Stomach (tissue), 8 donors: ENCODE measurements at regions not wholly inside any gene's neighbourhood (a gene's known extent, or its start where the extent isn't known, plus 50 kb on each side); places are given as distances from the start of the nearest gene placed in this dataset.

Source experiments
- DNase-seq, 2 donors: peaks; one replicate each; pipeline versions ENCODE4 v3.0.0 to v3.0.0-alpha.2; 2013 to 2019
- H3K27ac ChIP-seq, 5 donors: fragments of 200-600 bp in 4 of 5; sonication (generic) in 4 of 5; one replicate each; pipeline ENCODE4 v1.5.1; 2013 to 2019; ENCODE audit warnings: mild to moderate bottlenecking in 1 of 5, moderate library complexity in 1 of 5
- H3K27me3 ChIP-seq, 3 donors: fragments of 200-600 bp; sonication (generic); one replicate each; pipeline ENCODE4 v1.5.1; 2017 to 2019; ENCODE audit warnings: mixed run types in 1 of 3
- H3K36me3 ChIP-seq, 4 donors: fragments of 200-600 bp; sonication (generic); 1 replicate in 3 of 4; 2 replicates in 1 of 4; pipeline ENCODE4 v1.5.1; 2016 to 2019
- H3K4me1 ChIP-seq, 4 donors: fragments of 200-600 bp; sonication (generic); one replicate each; pipeline ENCODE4 v1.5.1; 2016 to 2019
- H3K4me3 ChIP-seq, 4 donors: fragments of 200-600 bp; sonication (generic) in 3 of 4; one replicate each; pipeline ENCODE4 v1.5.1; 2016 to 2019; ENCODE audit warnings: mild to moderate bottlenecking in 1 of 4
- H3K9me3 ChIP-seq, 4 donors: fragments of 200-600 bp; sonication (generic); one replicate each; pipeline ENCODE4 v1.5.1; 2016 to 2019
- EP300 ChIP-seq: sonication (generic); formaldehyde crosslinking; IDR thresholded peaks from one replicate; pipeline ENCODE4 v1.6.1; 2017; ENCODE audit warnings: antibody characterized with exemption
- POLR2A ChIP-seq, 4 donors: fragments of 450-650 bp; IDR thresholded peaks; one replicate each; pipeline ENCODE4 v1.6.1; 2016; ENCODE audit warnings: antibody characterized with exemption in 4 of 4, control low read depth in 2 of 4, mild to moderate bottlenecking in 1 of 4, moderate library complexity in 1 of 4
- POLR2AphosphoS5 ChIP-seq, 3 donors: sonication (generic); formaldehyde crosslinking; IDR thresholded peaks; one replicate each; pipeline ENCODE4 v1.6.1; 2016; ENCODE audit warnings: antibody characterized with exemption in 3 of 3
- WGBS, 5 donors: extraction: QIAGEN DNeasy Blood & Tissue Kit in 3 of 5; methylation state at CpG; one replicate each; pipeline versions ENCODE4 v1.1.5 to v1.1.7; 2013 to 2018; 5-methylcytosine and 5-hydroxymethylcytosine counted together
- intact Hi-C: fragments of 100-400 bp; cut with DNase I; formaldehyde crosslinking; loops from one replicate; pipeline ENCODE4 v1.15.1; 2023; ENCODE audit warnings: low total_unique reads
- TF ChIP-seq, protein P1 (sequence below), 7 experiments: fragments of 450-650 bp in 4 of 7; fragments of 200-600 bp in 3 of 7; sonication (generic) in 3 of 7; IDR thresholded peaks; one replicate each; pipeline ENCODE4 v1.5.1; 2016 to 2019; ENCODE audit warnings: antibody characterized with exemption in 7 of 7, control low read depth in 2 of 7, mild to moderate bottlenecking in 1 of 7
- donor health status: healthy with polysubstance abuse.
- donor health status: Bipolar disorder and iron deficiency.
- donor health status: healthy.

DNA sequence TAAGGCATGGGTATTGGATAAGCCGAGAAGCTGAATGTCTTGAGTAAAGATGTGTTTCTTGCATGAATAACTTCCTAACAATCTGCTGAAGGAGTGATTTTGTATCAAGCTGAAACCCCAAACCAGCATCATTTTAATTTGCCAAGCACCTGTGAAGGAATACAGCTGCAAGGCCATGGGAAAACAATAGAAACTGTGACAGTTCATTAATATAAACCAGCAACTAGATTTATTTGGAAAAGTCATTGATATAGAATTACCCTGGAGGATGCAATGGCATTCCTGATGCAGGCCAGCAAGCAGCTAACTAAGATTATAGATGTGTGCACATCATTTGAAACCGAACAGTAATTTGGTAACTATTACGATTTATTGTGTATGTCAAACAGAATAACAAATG, 155.7 kb upstream of the TCF4 start:
- Histone ChIP-seq H3K27me3 (no peaks in the 10 kb centered on the region), H3K36me3 (no peaks in the 10 kb centered on the region), H3K27ac (no peak overlapping the region), H3K4me1 (no peaks in the 10 kb centered on the region), H3K9me3 (no peaks in the 10 kb centered on the region), H3K4me3 (no peak overlapping the region)
- intact Hi-C loops, result no loop called here
- 82 to 91% (median 85%) methylated on average over 3 of the region's 3 CpGs for WGBS, 5 donors
- TF ChIP-seq EP300, result no peak
- TF ChIP-seq POLR2AphosphoS5 (IDR thresholded peaks at IDR 0.05), result no peak
- TF ChIP-seq, protein P1, sequence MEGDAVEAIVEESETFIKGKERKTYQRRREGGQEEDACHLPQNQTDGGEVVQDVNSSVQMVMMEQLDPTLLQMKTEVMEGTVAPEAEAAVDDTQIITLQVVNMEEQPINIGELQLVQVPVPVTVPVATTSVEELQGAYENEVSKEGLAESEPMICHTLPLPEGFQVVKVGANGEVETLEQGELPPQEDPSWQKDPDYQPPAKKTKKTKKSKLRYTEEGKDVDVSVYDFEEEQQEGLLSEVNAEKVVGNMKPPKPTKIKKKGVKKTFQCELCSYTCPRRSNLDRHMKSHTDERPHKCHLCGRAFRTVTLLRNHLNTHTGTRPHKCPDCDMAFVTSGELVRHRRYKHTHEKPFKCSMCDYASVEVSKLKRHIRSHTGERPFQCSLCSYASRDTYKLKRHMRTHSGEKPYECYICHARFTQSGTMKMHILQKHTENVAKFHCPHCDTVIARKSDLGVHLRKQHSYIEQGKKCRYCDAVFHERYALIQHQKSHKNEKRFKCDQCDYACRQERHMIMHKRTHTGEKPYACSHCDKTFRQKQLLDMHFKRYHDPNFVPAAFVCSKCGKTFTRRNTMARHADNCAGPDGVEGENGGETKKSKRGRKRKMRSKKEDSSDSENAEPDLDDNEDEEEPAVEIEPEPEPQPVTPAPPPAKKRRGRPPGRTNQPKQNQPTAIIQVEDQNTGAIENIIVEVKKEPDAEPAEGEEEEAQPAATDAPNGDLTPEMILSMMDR (IDR thresholded peaks at IDR 0.05), result no peak
- TF ChIP-seq POLR2A (IDR thresholded peaks at IDR 0.05), result no peak
- DNase-seq, result no peak

DNA sequence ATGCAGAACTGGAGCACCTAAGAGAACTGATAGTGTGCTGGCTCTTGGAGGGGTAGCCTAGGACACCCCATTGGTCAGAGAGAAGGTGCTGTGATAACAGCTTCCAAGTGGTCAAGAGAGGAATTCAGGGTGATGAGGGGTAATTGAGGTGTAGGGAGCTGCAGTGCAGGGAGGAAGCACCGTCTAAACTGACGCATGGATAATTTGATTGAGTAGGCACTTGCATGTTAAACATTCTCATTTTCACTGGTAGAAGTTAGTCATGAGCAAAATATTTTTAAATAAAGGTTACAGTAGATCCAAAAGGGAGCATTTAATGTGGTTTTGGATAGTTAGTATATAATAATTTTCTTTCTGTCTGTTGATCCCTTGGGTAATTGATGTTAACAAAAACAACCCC, 155.1 kb upstream of the TCF4 start:
- no peak for DNase-seq
- H3K36me3 ChIP-seq, result no peaks in the 10 kb centered on the region
- no peaks in the 10 kb centered on the region for H3K27me3 ChIP-seq
- H3K4me1 ChIP-seq, result no peaks in the 10 kb centered on the region
- 75 to 86% (median 83%) methylated on average over 2 of the region's 2 CpGs for WGBS, 5 donors
- H3K9me3 ChIP-seq, result no peaks in the 10 kb centered on the region
- no peak overlapping the region for H3K27ac ChIP-seq
- H3K4me3 ChIP-seq, result no peak overlapping the region
- intact Hi-C loops, result no loop called here
- TF ChIP-seq, protein P1 (IDR thresholded peaks at IDR 0.05), result no peak
- no peak for TF ChIP-seq POLR2A (IDR thresholded peaks at IDR 0.05)
- TF ChIP-seq POLR2AphosphoS5 (IDR thresholded peaks at IDR 0.05), result no peak
- TF ChIP-seq EP300, result no peak

DNA sequence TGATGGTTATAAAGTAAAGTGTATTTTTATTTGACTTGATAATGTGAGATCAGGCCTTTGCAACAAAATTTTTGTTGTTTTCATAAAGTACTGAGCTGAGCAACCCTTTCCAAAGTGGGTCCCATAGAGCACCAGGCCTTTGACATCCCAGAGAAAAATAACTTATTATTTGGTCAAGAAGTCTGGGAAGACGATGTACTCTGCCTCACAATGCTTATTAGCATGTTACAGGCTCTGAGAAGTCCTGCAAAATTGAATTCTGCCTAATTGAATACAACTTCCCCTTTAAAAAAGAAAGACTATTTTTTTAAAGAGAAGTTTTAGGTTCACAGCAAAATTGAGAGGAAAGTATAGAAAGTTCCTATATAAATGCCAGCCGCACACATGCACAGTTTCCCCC, 151.5 kb upstream of the TCF4 start:
- no peak for TF ChIP-seq EP300
- no peak for TF ChIP-seq POLR2A (IDR thresholded peaks at IDR 0.05)
- TF ChIP-seq, protein P1 (IDR thresholded peaks at IDR 0.05), result no peak
- no peak for TF ChIP-seq POLR2AphosphoS5 (IDR thresholded peaks at IDR 0.05)
- no peak for DNase-seq
- intact Hi-C loops, result no loop called here
- Histone ChIP-seq H3K4me1 (no peaks in the 10 kb centered on the region), H3K27ac (no peak overlapping the region), H3K4me3 (no peak overlapping the region), H3K36me3 (no peaks in the 10 kb centered on the region), H3K27me3 (no peaks in the 10 kb centered on the region), H3K9me3 (no peaks in the 10 kb centered on the region)
- WGBS, 5 donors, result 27 to 83% (median 50%) methylated on average over 2 of the region's 2 CpGs

DNA sequence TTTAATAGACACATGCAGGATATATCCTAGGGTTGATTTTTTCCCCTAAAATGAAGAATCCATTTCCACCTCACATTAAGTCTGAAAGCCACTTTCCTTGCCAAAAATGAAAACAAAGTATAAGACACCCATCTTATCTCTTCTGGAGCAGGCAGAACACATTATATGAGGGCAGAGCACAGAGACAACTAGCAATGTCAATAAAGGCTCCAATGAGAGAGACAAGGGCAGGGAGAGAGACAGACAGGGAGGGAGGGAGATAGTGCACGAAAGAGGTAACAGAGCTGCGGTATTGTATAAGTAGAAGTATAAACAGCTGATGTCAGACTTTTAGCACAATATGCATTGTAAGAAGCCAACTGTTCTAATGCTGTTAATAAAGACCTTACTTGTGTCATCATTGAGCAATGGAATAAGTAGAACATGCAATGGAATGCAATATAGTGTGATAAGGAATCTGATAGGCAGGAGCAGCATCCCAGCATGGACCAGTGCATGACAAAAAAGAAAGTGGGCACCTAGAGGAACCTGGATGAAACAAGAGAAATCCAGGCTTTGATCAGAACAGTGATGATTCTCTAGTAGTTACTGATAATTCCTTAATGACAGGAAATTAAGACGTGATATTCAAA, 150.6 kb upstream of the TCF4 start:
- 57 to 79% (median 71%) methylated on average over 3 of the region's 3 CpGs for WGBS, 5 donors

More for the DNA sequence above, 150.6 kb upstream of the TCF4 start:
- intact Hi-C loops, result no loop called here
- TF ChIP-seq EP300 (no peak), POLR2A (IDR thresholded peaks at IDR 0.05) (no peak), POLR2AphosphoS5 (IDR thresholded peaks at IDR 0.05) (no peak)
- TF ChIP-seq, protein P1 (IDR thresholded peaks at IDR 0.05), result no peak
- no peak overlapping the region for H3K4me3 ChIP-seq
- H3K27me3 ChIP-seq, result no peaks in the 10 kb centered on the region
- no peaks in the 10 kb centered on the region for H3K9me3 ChIP-seq
- H3K4me1 ChIP-seq, result no peaks in the 10 kb centered on the region
- H3K27ac ChIP-seq, result no peak overlapping the region
- DNase-seq, result no peak
- no peaks in the 10 kb centered on the region for H3K36me3 ChIP-seq
